Fibroblast of lung (primary cell): ENCODE measurements at regions not wholly inside any gene's neighbourhood (a gene's known extent, or its start where the extent isn't known, plus 50 kb on each side); places are given as distances from the start of the nearest gene placed in this dataset.

Source experiments
- CTCF ChIP-seq, 2 donors: IDR thresholded peaks in 1 of 2; conservative IDR thresholded peaks in 1 of 2; 1 replicate in 1 of 2; 2 replicates in 1 of 2; pipeline ENCODE4 v1.5.1; 2011 to 2012; ENCODE audit warnings: low read length in 2 of 2, control low read depth in 1 of 2, inconsistent platforms in 1 of 2, low read depth in 1 of 2, mild to moderate bottlenecking in 1 of 2
- EZH2 ChIP-seq: IDR thresholded peaks from 2 replicates; pipeline ENCODE4 v1.5.1; 2012; ENCODE audit warnings: low read length, control low read depth, mild to moderate bottlenecking; ENCODE audit errors: missing control alignments

- no peak for TF ChIP-seq EZH2
- TF ChIP-seq CTCF (conservative IDR thresholded peaks at IDR 0.05 in 1 of 2, IDR thresholded peaks at IDR 0.05 in 1 of 2; ENCODE audit: low read depth in 1 of 2, low read length in 2 of 2), result no peak
Observed at GRCh38 chr10:118407777-118408176, 65.7 kb upstream of the FAM204A start.
